ENCODE measurements at regions not wholly inside any gene's neighbourhood (a gene's known extent, or its start where the extent isn't known, plus 50 kb on each side); places are given as distances from the start of the nearest gene placed in this dataset.

- Mint-ChIP-seq H3K36me3 (ENCODE audit: low read depth) (no peaks in the 10 kb centered on the region), H3K4me1 (ENCODE audit: low read depth) (no peaks in the 10 kb centered on the region), H3K9me3 (no peaks in the 10 kb centered on the region), H3K27me3 (peaks cover 51% of the 10 kb centered on the region), H3K27ac (no peak overlapping the region), H3K4me3 (no peak overlapping the region)
- TF ChIP-seq CTCF (IDR thresholded peaks at IDR 0.05), result no peak
- Histone ChIP-seq H3K27ac (ENCODE audit: low read depth in 1 of 2, low read length in 2 of 2) (no peak overlapping the region), H3K27me3 (ENCODE audit: control insufficient read depth in 1 of 2, insufficient read depth in 2 of 2, low read length in 2 of 2) (peaks cover 14 to 24% of the 10 kb centered on the region in 2 experiments), H3K4me1 (ENCODE audit: insufficient read depth, low read length) (no peaks in the 10 kb centered on the region), H3K4me3 (ENCODE audit: low read length) (no peak overlapping the region), H3K9me3 (ENCODE audit: control insufficient read depth in 1 of 2, insufficient read depth in 1 of 2, low read length in 2 of 2) (peaks cover 0 to 17% of the 10 kb centered on the region in 2 experiments), H3K36me3 (ENCODE audit: insufficient read depth, low read length) (no peaks in the 10 kb centered on the region)
- intact Hi-C loops (cut with DNase I, micrococcal nuclease), result no loop called here
- POLR2A ChIA-PET, result no interaction called here
- no peak for DNase-seq
- CTCF ChIA-PET, result no interaction called here
- ATAC-seq (ENCODE audit: poor library complexity), result no peak
Measured at GRCh38 chr16:54366943-54367342, 80.4 kb upstream of the IRX3 start.

- TF ChIP-seq CTCF (IDR thresholded peaks at IDR 0.05), result no peak
Measured at GRCh38 chr16:54365990-54366634, 79.5 kb upstream of the IRX3 start.

GRCh38 chr16:54363766-54364165 lies 77.2 kb upstream of the IRX3 start:
- peaks cover 0 to 13% of the 10 kb centered on the region in 2 experiments for H3K9me3 ChIP-seq (ENCODE audit: control insufficient read depth in 1 of 2, insufficient read depth in 1 of 2, low read length in 2 of 2)
- no peak for TF ChIP-seq CTCF (IDR thresholded peaks at IDR 0.05)
- ATAC-seq (ENCODE audit: poor library complexity) (no peak), DNase-seq (no peak)
- ChIA-PET CTCF (interaction anchor here (0.5 kb wide), 1 partner anchor 1044 kb away, joined by 3 read pairs; no protein-coding TSS in a partner anchor), POLR2A (no interaction called here)
- intact Hi-C loops (cut with DNase I, micrococcal nuclease), result no loop called here
- H3K4me3 ChIP-seq (ENCODE audit: low read length), result no peak overlapping the region
- H3K36me3 Mint-ChIP-seq (ENCODE audit: low read depth), result no peaks in the 10 kb centered on the region
- no peaks in the 10 kb centered on the region for H3K36me3 ChIP-seq (ENCODE audit: insufficient read depth, low read length)
- peaks cover 59% of the 10 kb centered on the region for H3K27me3 Mint-ChIP-seq
- H3K27me3 ChIP-seq (ENCODE audit: control insufficient read depth in 1 of 2, insufficient read depth in 2 of 2, low read length in 2 of 2), result peaks cover 6 to 20% of the 10 kb centered on the region in 2 experiments
- H3K27ac ChIP-seq (ENCODE audit: low read depth in 1 of 2, low read length in 2 of 2), result no peak overlapping the region
- H3K27ac Mint-ChIP-seq, result no peak overlapping the region
- H3K4me1 Mint-ChIP-seq (ENCODE audit: low read depth), result no peaks in the 10 kb centered on the region
- no peaks in the 10 kb centered on the region for H3K4me1 ChIP-seq (ENCODE audit: insufficient read depth, low read length)
- H3K4me3 Mint-ChIP-seq, result no peak overlapping the region
- no peaks in the 10 kb centered on the region for H3K9me3 Mint-ChIP-seq

More at GRCh38 chr16:54365990-54366634, 79.5 kb upstream of the IRX3 start:
- no peak overlapping the region for H3K4me3 ChIP-seq (ENCODE audit: low read length)
- no peaks in the 10 kb centered on the region for H3K36me3 ChIP-seq (ENCODE audit: insufficient read depth, low read length)
- H3K4me3 Mint-ChIP-seq, result no peak overlapping the region
- intact Hi-C loops (cut with DNase I, micrococcal nuclease), result no loop called here
- no peaks in the 10 kb centered on the region for H3K9me3 Mint-ChIP-seq
- no peak for ATAC-seq (ENCODE audit: poor library complexity)
- H3K4me1 ChIP-seq (ENCODE audit: insufficient read depth, low read length), result no peaks in the 10 kb centered on the region
- peaks cover 0 to 20% of the 10 kb centered on the region in 2 experiments for H3K9me3 ChIP-seq (ENCODE audit: control insufficient read depth in 1 of 2, insufficient read depth in 1 of 2, low read length in 2 of 2)
- H3K27ac Mint-ChIP-seq, result no peak overlapping the region
- no peaks in the 10 kb centered on the region for H3K4me1 Mint-ChIP-seq (ENCODE audit: low read depth)
- no peaks in the 10 kb centered on the region for H3K36me3 Mint-ChIP-seq (ENCODE audit: low read depth)
- peaks cover 52% of the 10 kb centered on the region for H3K27me3 Mint-ChIP-seq
- CTCF ChIA-PET, result no interaction called here
- H3K27me3 ChIP-seq (ENCODE audit: control insufficient read depth in 1 of 2, insufficient read depth in 2 of 2, low read length in 2 of 2), result peaks cover 9 to 22% of the 10 kb centered on the region in 2 experiments
- no peak for DNase-seq
- no peak overlapping the region for H3K27ac ChIP-seq (ENCODE audit: low read depth in 1 of 2, low read length in 2 of 2)
- POLR2A ChIA-PET, result no interaction called here

All from CD4-positive, alpha-beta T cell (primary cell).